Mesendoderm (in vitro differentiated cells): ENCODE measurements at regions not wholly inside any gene's neighbourhood (a gene's known extent, or its start where the extent isn't known, plus 50 kb on each side); places are given as distances from the start of the nearest gene placed in this dataset.

Experiments
- DNase-seq: peaks from one replicate; pipeline ENCODE4 v3.0.0; 2013
- H2AK5ac ChIP-seq: 2 replicates; pipeline ENCODE4 v1.6.1; 2013; ENCODE audit warnings: low read length, inconsistent platforms
- H2BK120ac ChIP-seq: 2 replicates; pipeline ENCODE4 v1.6.1; 2013; ENCODE audit warnings: low read depth, mild to moderate bottlenecking, low read length, moderate library complexity, mixed read lengths
- H2BK15ac ChIP-seq: replicated peaks from 2 replicates; pipeline ENCODE4 v1.6.1; 2013; ENCODE audit warnings: low read depth, mild to moderate bottlenecking, moderate library complexity
- H2BK5ac ChIP-seq: 2 replicates; pipeline ENCODE4 v1.6.1; 2013; ENCODE audit warnings: low read length, inconsistent platforms
- H3K18ac ChIP-seq: 2 replicates; pipeline ENCODE4 v1.6.1; 2013; ENCODE audit warnings: mild to moderate bottlenecking, low read length, mixed read lengths
- H3K23ac ChIP-seq: one replicate; pipeline ENCODE4 v1.6.1; 2013; ENCODE audit warnings: low read length
- H3K27ac ChIP-seq: 2 replicates; pipeline ENCODE4 v1.5.1; 2013; ENCODE audit warnings: low read depth, mild to moderate bottlenecking, inconsistent platforms, low read length, moderate library complexity
- H3K27me3 ChIP-seq: 2 replicates; pipeline ENCODE4 v1.6.1; 2013; ENCODE audit warnings: low read length, control low read depth, mild to moderate bottlenecking, inconsistent platforms; ENCODE audit not compliant: insufficient read depth, poor library complexity
- H3K36me3 ChIP-seq: 2 replicates; pipeline ENCODE4 v1.6.1; 2013; ENCODE audit warnings: low read length, inconsistent platforms; ENCODE audit not compliant: control insufficient read depth, insufficient read depth
- H3K4ac ChIP-seq: one replicate; pipeline ENCODE4 v1.6.1; 2013; ENCODE audit warnings: low read depth, mild to moderate bottlenecking, low read length, moderate library complexity
- H3K4me1 ChIP-seq: 2 replicates; pipeline ENCODE4 v1.6.1; 2013; ENCODE audit warnings: low read depth, low read length, inconsistent platforms; ENCODE audit not compliant: control insufficient read depth
- H3K4me2 ChIP-seq: 2 replicates; pipeline ENCODE4 v1.6.1; 2013; ENCODE audit warnings: low read length
- H3K4me3 ChIP-seq: 2 replicates; pipeline ENCODE4 v1.5.1; 2013; ENCODE audit warnings: mild to moderate bottlenecking, low read length
- H3K56ac ChIP-seq: one replicate; pipeline ENCODE4 v1.6.1; 2013; ENCODE audit warnings: low read length
- H3K79me1 ChIP-seq: 2 replicates; pipeline ENCODE4 v1.6.1; 2013; ENCODE audit warnings: low read length, inconsistent platforms
- H3K79me2 ChIP-seq: 2 replicates; pipeline ENCODE4 v1.6.1; 2013; ENCODE audit warnings: mild to moderate bottlenecking, low read length; ENCODE audit not compliant: control insufficient read depth, insufficient read depth
- H3K9ac ChIP-seq: 2 replicates; pipeline ENCODE4 v1.6.1; 2013; ENCODE audit warnings: low read length, inconsistent platforms
- H4K5ac ChIP-seq: one replicate; pipeline ENCODE4 v1.6.1; 2013; ENCODE audit warnings: low read length
- H4K8ac ChIP-seq: one replicate; pipeline ENCODE4 v1.6.1; 2013; ENCODE audit warnings: low read depth, mild to moderate bottlenecking, control low read depth, low read length, moderate library complexity
- WGBS: extraction: QIAGEN DNeasy Blood & Tissue Kit; methylation state at CpG from one replicate; pipeline ENCODE4 v1.1.7; 2013; ENCODE audit warnings: low lambda C conversion rate, missing lambda C conversion rate; ENCODE audit not compliant: insufficient coverage; ENCODE audit errors: extremely low coverage; 5-methylcytosine and 5-hydroxymethylcytosine counted together

- no peak overlapping the region for H2BK5ac ChIP-seq
- no peaks in the 10 kb centered on the region for H3K36me3 ChIP-seq
- H3K18ac ChIP-seq = no peak overlapping the region
- H3K79me2 ChIP-seq = no peaks in the 10 kb centered on the region
- no peaks in the 10 kb centered on the region for H3K27me3 ChIP-seq
- no peak overlapping the region for H3K56ac ChIP-seq
- no peak overlapping the region for H4K5ac ChIP-seq
- H3K4ac ChIP-seq = no peak overlapping the region
- no peak overlapping the region for H3K9ac ChIP-seq
- H3K4me3 ChIP-seq = no peak overlapping the region
- no peak overlapping the region for H3K23ac ChIP-seq
- no peak overlapping the region for H3K4me2 ChIP-seq
- H4K8ac ChIP-seq = no peak overlapping the region
- H2BK15ac ChIP-seq = no peak overlapping the region
- H2BK120ac ChIP-seq = no peak overlapping the region
- H2AK5ac ChIP-seq = no peak overlapping the region
- H3K4me1 ChIP-seq = no peaks in the 10 kb centered on the region
- DNase-seq = no peak
- no peak overlapping the region for H3K27ac ChIP-seq
- WGBS = no CpG with 5 or more reads among the region's 8 CpGs
- H3K79me1 ChIP-seq = no peaks in the 10 kb centered on the region
These were observed 261.7 kb downstream of the MAT2B start for GRCh38 chr5:163766936-163767670.

GRCh38 chr5:163770625-163771024 is 265.2 kb downstream of the MAT2B start:
- H3K9ac ChIP-seq = no peak overlapping the region
- no peak overlapping the region for H2BK15ac ChIP-seq
- H2BK5ac ChIP-seq = no peak overlapping the region
- no peaks in the 10 kb centered on the region for H3K79me2 ChIP-seq
- DNase-seq = peak; percentile 13
- no peaks in the 10 kb centered on the region for H3K4me1 ChIP-seq
- H3K36me3 ChIP-seq = no peaks in the 10 kb centered on the region
- no peak overlapping the region for H2AK5ac ChIP-seq
- no peak overlapping the region for H3K4ac ChIP-seq
- H2BK120ac ChIP-seq = no peak overlapping the region
- no peak overlapping the region for H3K4me3 ChIP-seq
- H4K5ac ChIP-seq = no peak overlapping the region
- no peak overlapping the region for H3K4me2 ChIP-seq
- H3K18ac ChIP-seq = no peak overlapping the region
- H3K27ac ChIP-seq = no peak overlapping the region
- H3K23ac ChIP-seq = no peak overlapping the region
- no CpG with 5 or more reads among the region's 2 CpGs for WGBS
- no peak overlapping the region for H3K56ac ChIP-seq
- no peaks in the 10 kb centered on the region for H3K79me1 ChIP-seq
- H4K8ac ChIP-seq = no peak overlapping the region
- H3K27me3 ChIP-seq = no peaks in the 10 kb centered on the region

DNA sequence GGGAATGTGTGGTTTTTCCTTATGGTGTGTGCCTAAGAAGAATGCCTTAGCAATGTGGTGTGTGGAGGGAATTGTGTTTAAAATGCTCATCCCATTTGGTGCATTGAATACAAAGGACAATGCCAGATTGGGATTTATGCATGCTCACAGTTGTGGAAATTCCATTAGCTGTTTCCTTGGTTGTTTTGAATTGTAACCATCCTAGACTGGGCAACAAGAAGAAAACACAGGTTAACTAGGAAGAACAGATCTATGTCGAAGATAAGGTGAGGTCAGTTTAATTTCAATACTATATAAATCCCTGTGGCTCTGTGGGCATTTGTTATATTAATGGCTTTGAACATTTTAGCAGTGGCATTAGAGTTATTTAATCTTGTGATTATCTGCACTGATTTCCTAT is 266.8 kb downstream of the MAT2B start:
- Histone ChIP-seq H3K79me1 (no peaks in the 10 kb centered on the region), H3K36me3 (no peaks in the 10 kb centered on the region), H3K4me3 (no peak overlapping the region), H3K27me3 (no peaks in the 10 kb centered on the region), H2AK5ac (no peak overlapping the region), H3K18ac (no peak overlapping the region), H3K79me2 (no peaks in the 10 kb centered on the region), H4K5ac (no peak overlapping the region), H3K4ac (no peak overlapping the region), H3K27ac (no peak overlapping the region), H3K23ac (no peak overlapping the region), H3K4me1 (no peaks in the 10 kb centered on the region), H3K9ac (no peak overlapping the region), H2BK5ac (no peak overlapping the region), H2BK120ac (no peak overlapping the region), H3K4me2 (no peak overlapping the region), H4K8ac (no peak overlapping the region), H3K56ac (no peak overlapping the region), H2BK15ac (no peak overlapping the region)
- peak; percentile 28 for DNase-seq
- WGBS = no CpG with 5 or more reads among the region's 1 CpG

DNA sequence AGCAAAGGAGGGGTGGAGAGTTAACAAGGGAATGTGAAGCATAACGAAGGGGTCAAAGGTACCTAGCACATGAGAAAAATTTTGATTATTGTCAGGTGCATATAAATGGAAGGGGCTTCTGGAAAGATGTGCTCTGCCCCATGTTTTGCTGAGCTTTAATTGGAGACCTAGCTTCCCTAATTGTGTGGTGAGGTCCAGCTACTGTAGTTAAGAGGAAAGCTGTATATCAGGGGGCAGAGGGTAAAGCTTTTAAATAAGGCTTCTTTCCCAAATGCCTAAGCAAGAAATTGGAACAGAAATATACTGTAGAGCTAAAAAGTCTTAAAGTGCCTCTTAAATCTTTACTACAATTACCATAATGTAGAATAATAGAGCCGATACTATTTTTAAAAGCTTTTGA is 267.2 kb downstream of the MAT2B start:
- no CpG with 5 or more reads among the region's 2 CpGs for WGBS
- H3K9ac ChIP-seq = no peak overlapping the region
- H2BK120ac ChIP-seq = no peak overlapping the region
- H2BK5ac ChIP-seq = no peak overlapping the region
- no peak overlapping the region for H3K23ac ChIP-seq
- no peak overlapping the region for H3K4ac ChIP-seq
- H3K36me3 ChIP-seq = no peaks in the 10 kb centered on the region
- no peaks in the 10 kb centered on the region for H3K27me3 ChIP-seq
- no peak overlapping the region for H3K4me3 ChIP-seq
- H2AK5ac ChIP-seq = no peak overlapping the region
- no peak overlapping the region for H4K8ac ChIP-seq
- H3K4me1 ChIP-seq = no peaks in the 10 kb centered on the region
- H2BK15ac ChIP-seq = no peak overlapping the region
- H3K27ac ChIP-seq = no peak overlapping the region
- no peak overlapping the region for H3K56ac ChIP-seq
- no peak overlapping the region for H3K4me2 ChIP-seq
- H3K18ac ChIP-seq = no peak overlapping the region
- no peak overlapping the region for H4K5ac ChIP-seq
- DNase-seq = no peak
- H3K79me1 ChIP-seq = no peaks in the 10 kb centered on the region
- no peaks in the 10 kb centered on the region for H3K79me2 ChIP-seq

DNA sequence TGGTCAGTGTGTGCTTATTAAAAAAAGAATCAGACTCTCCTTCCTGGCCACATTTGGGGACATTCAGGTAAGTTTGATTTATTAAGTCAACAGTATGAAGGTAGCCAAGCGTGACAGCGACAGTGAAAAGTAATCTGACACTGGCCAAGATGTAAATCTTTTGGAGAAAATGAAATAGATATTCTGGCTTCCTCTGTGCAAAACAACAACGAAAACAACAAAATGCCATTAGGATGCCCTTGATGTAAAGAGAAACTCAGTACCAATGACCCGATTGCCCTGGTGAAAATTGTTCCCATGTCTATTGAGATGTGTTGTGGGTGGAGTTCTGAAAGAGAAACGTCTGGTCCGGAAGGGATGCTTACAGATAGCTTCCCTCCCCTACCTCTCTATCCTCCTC is 267.8 kb downstream of the MAT2B start:
- Histone ChIP-seq H3K4me1 (no peaks in the 10 kb centered on the region), H3K36me3 (no peaks in the 10 kb centered on the region), H3K4ac (no peak overlapping the region), H2BK5ac (no peak overlapping the region), H3K79me1 (no peaks in the 10 kb centered on the region), H2AK5ac (no peak overlapping the region), H3K4me3 (no peak overlapping the region), H3K56ac (no peak overlapping the region), H2BK120ac (no peak overlapping the region), H3K27ac (no peak overlapping the region), H3K4me2 (no peak overlapping the region), H4K5ac (no peak overlapping the region), H3K23ac (no peak overlapping the region), H3K79me2 (no peaks in the 10 kb centered on the region), H2BK15ac (no peak overlapping the region), H3K27me3 (no peaks in the 10 kb centered on the region), H3K9ac (no peak overlapping the region), H4K8ac (no peak overlapping the region), H3K18ac (no peak overlapping the region)
- WGBS = no CpG with 5 or more reads among the region's 6 CpGs
- no peak for DNase-seq

GRCh38 chr5:163789870-163790269 is 284.5 kb downstream of the MAT2B start:
- DNase-seq = no peak
- Histone ChIP-seq H2BK120ac (no peak overlapping the region), H3K9ac (no peak overlapping the region), H3K56ac (no peak overlapping the region), H3K27me3 (no peaks in the 10 kb centered on the region), H2BK15ac (no peak overlapping the region), H3K79me1 (no peaks in the 10 kb centered on the region), H2AK5ac (no peak overlapping the region), H3K4me1 (no peaks in the 10 kb centered on the region), H3K4me3 (no peak overlapping the region), H4K5ac (no peak overlapping the region), H2BK5ac (no peak overlapping the region), H3K23ac (no peak overlapping the region), H4K8ac (no peak overlapping the region), H3K18ac (no peak overlapping the region), H3K27ac (no peak overlapping the region), H3K79me2 (no peaks in the 10 kb centered on the region), H3K4ac (no peak overlapping the region), H3K4me2 (no peak overlapping the region), H3K36me3 (no peaks in the 10 kb centered on the region)
- WGBS = no CpG with 5 or more reads among the region's 3 CpGs
